HEK293T (cell line): ENCODE measurements at regions not wholly inside any gene's neighbourhood (a gene's known extent, or its start where the extent isn't known, plus 50 kb on each side); places are given as distances from the start of the nearest gene placed in this dataset.

Experiments
- CTCF ChIA-PET: fragments of 350-600 bp; formaldehyde crosslinking; extraction: SDS; loops from one replicate; lab custom pipeline; 2021; ENCODE audit warnings: antibody characterized with exemption, inconsistent platforms; lab: Yijun Ruan, JAX
- POLR2A ChIA-PET: fragments of 350-600 bp; formaldehyde crosslinking; extraction: SDS; loops from one replicate; lab custom pipeline; 2020; ENCODE audit warnings: antibody characterized with exemption, inconsistent platforms; lab: Yijun Ruan, JAX
- DNase-seq: peaks from one replicate; pipeline ENCODE4 v3.0.0; 2012; ENCODE audit warnings: mixed read lengths; ENCODE audit errors: extremely low spot score
- ARNT ChIP-seq: fragments of 450-650 bp; IDR thresholded peaks from 2 replicates; pipeline ENCODE4 v1.6.1; 2017; ENCODE audit warnings: mild to moderate bottlenecking
- BHLHE40 ChIP-seq: fragments of 450-650 bp; IDR thresholded peaks from 2 replicates; pipeline ENCODE4 v1.6.1; 2016; ENCODE audit warnings: mild to moderate bottlenecking, moderate library complexity, borderline replicate concordance
- CTBP1 ChIP-seq: fragments of 450-650 bp; IDR thresholded peaks from 2 replicates; pipeline ENCODE4 v1.6.1; 2016; ENCODE audit warnings: borderline replicate concordance
- ELF4 ChIP-seq: fragments of 450-650 bp; IDR thresholded peaks from 2 replicates; pipeline ENCODE4 v1.6.1; 2017; ENCODE audit warnings: antibody characterized with exemption
- FOXA1 ChIP-seq: fragments of 450-650 bp; IDR thresholded peaks from 2 replicates; pipeline ENCODE4 v1.6.1; 2016; ENCODE audit warnings: mild to moderate bottlenecking
- FOXK2 ChIP-seq: fragments of 450-650 bp; IDR thresholded peaks from 2 replicates; pipeline ENCODE4 v1.6.1; 2016; ENCODE audit warnings: mild to moderate bottlenecking
- FOXM1 ChIP-seq: fragments of 450-650 bp; IDR thresholded peaks from 2 replicates; pipeline ENCODE4 v1.6.1; 2017; ENCODE audit warnings: mild to moderate bottlenecking, borderline replicate concordance
- HDGF ChIP-seq: fragments of 450-650 bp; IDR thresholded peaks from 2 replicates; pipeline ENCODE4 v1.6.1; 2017; ENCODE audit warnings: antibody characterized with exemption, borderline replicate concordance
- L3MBTL2 ChIP-seq: fragments of 450-650 bp; conservative IDR thresholded peaks from 2 replicates; pipeline ENCODE4 v1.6.1; 2016; ENCODE audit warnings: mild to moderate bottlenecking
- LEF1 ChIP-seq: fragments of 450-650 bp; IDR thresholded peaks from 2 replicates; pipeline ENCODE4 v1.6.1; 2017; ENCODE audit warnings: mild to moderate bottlenecking, borderline replicate concordance
- NFRKB ChIP-seq: fragments of 450-650 bp; IDR thresholded peaks from 2 replicates; pipeline ENCODE4 v1.6.1; 2016; ENCODE audit warnings: mild to moderate bottlenecking, moderate library complexity
- SP1 ChIP-seq: fragments of 450-650 bp; IDR thresholded peaks from 2 replicates; pipeline ENCODE4 v1.6.1; 2017
- SUZ12 ChIP-seq: fragments of 450-650 bp; IDR thresholded peaks from 2 replicates; pipeline ENCODE4 v1.6.1; 2016; ENCODE audit warnings: mild to moderate bottlenecking
- TARDBP ChIP-seq: fragments of 450-650 bp; IDR thresholded peaks from 2 replicates; pipeline ENCODE4 v1.6.1; 2016
- ZNF384 ChIP-seq: fragments of 450-650 bp; IDR thresholded peaks from 2 replicates; pipeline ENCODE4 v1.6.1; 2016
- TF ChIP-seq, protein P1 (sequence below): fragments of 450-650 bp; IDR thresholded peaks from 2 replicates; pipeline ENCODE4 v1.6.1; 2016

- ChIA-PET POLR2A (no interaction called here), CTCF (interaction anchor here (1.0 kb wide), 1 partner anchor 16 kb away, joined by 7 read pairs; no protein-coding TSS in a partner anchor)
- TF ChIP-seq FOXA1 (no peak), CTBP1 (no peak), ARNT (no peak), L3MBTL2 (no peak), SUZ12 (no peak), NFRKB (no peak), HDGF (no peak), BHLHE40 (no peak)
- DNase-seq, result no peak
These were observed 512.6 kb downstream of the KLF5 start for GRCh38 chr13:73571376-73571775.

DNA sequence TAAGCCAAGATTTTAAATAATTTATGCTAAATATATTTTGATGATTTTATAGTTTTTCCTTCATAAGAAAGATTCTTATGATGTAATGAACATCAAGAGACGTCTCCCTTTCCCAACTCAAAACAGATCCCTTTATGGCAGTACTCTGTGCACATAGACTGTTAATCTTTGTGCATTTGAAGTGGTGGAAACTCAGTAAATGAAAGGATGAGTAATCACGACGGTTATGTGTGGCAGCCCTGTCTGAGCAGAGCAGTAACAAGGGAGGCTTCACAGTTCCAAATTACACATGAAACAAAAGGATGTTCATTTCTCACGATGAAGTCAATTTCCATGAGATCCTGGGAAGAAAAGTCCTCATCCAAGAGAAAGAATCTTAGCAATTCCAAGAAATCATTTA is 498.1 kb downstream of the KLF5 start:
- ChIA-PET CTCF (no interaction called here), POLR2A (no interaction called here)
- no peak for TF ChIP-seq CTBP1
- TF ChIP-seq ELF4, result no peak
- TF ChIP-seq SP1, result no peak
- TF ChIP-seq LEF1, result no peak
- no peak for TF ChIP-seq L3MBTL2
- TF ChIP-seq, protein P1, sequence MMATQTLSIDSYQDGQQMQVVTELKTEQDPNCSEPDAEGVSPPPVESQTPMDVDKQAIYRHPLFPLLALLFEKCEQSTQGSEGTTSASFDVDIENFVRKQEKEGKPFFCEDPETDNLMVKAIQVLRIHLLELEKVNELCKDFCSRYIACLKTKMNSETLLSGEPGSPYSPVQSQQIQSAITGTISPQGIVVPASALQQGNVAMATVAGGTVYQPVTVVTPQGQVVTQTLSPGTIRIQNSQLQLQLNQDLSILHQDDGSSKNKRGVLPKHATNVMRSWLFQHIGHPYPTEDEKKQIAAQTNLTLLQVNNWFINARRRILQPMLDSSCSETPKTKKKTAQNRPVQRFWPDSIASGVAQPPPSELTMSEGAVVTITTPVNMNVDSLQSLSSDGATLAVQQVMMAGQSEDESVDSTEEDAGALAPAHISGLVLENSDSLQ, result no peak
- TF ChIP-seq SUZ12, result no peak
- TF ChIP-seq BHLHE40, result no peak
- TF ChIP-seq HDGF, result no peak
- no peak for TF ChIP-seq FOXK2
- no peak for TF ChIP-seq TARDBP
- TF ChIP-seq FOXA1, result no peak
- TF ChIP-seq ARNT, result no peak
- no peak for TF ChIP-seq FOXM1
- TF ChIP-seq NFRKB, result no peak
- no peak for TF ChIP-seq ZNF384
- no peak for DNase-seq

GRCh38 chr13:73556128-73556527 is 497.3 kb downstream of the KLF5 start:
- CTCF ChIA-PET, result interaction anchor here (0.6 kb wide), 1 partner anchor 12 kb away, joined by 6 read pairs; no protein-coding TSS in a partner anchor
- TF ChIP-seq FOXA1 (no peak), SP1 (no peak), CTBP1 (no peak), HDGF (no peak), ZNF384 (no peak), SUZ12 (no peak), LEF1 (no peak), TARDBP (no peak), FOXM1 (no peak), ARNT (no peak), L3MBTL2 (no peak), ELF4 (no peak), NFRKB (no peak), BHLHE40 (no peak), FOXK2 (no peak)
- TF ChIP-seq, protein P1, result no peak
- POLR2A ChIA-PET, result no interaction called here
- no peak for DNase-seq

GRCh38 chr13:73551736-73552135 is 492.9 kb downstream of the KLF5 start:
- ChIA-PET POLR2A (no interaction called here), CTCF (no interaction called here)
- TF ChIP-seq, protein P1, result no peak
- TF ChIP-seq ARNT, result no peak
- no peak for TF ChIP-seq SP1
- TF ChIP-seq FOXM1, result no peak
- no peak for TF ChIP-seq BHLHE40
- TF ChIP-seq LEF1, result no peak
- TF ChIP-seq ZNF384, result no peak
- TF ChIP-seq NFRKB, result no peak
- no peak for TF ChIP-seq L3MBTL2
- TF ChIP-seq TARDBP, result no peak
- DNase-seq, result no peak

GRCh38 chr13:73549717-73550116 is 490.9 kb downstream of the KLF5 start:
- no peak for DNase-seq

GRCh38 chr13:73548449-73548848 is 489.6 kb downstream of the KLF5 start:
- ChIA-PET POLR2A (no interaction called here), CTCF (no interaction called here)
- no peak for DNase-seq
- TF ChIP-seq CTBP1 (no peak), ELF4 (no peak), BHLHE40 (no peak), ARNT (no peak), TARDBP (no peak)
- TF ChIP-seq, protein P1, result no peak

More at GRCh38 chr13:73549717-73550116, 490.9 kb downstream of the KLF5 start:
- POLR2A ChIA-PET, result no interaction called here
- TF ChIP-seq ARNT (no peak), LEF1 (no peak), ELF4 (no peak), ZNF384 (no peak), HDGF (no peak), FOXM1 (no peak)
- CTCF ChIA-PET, result no interaction called here
